ENCODE measurements at regions not wholly inside any gene's neighbourhood (a gene's known extent, or its start where the extent isn't known, plus 50 kb on each side); places are given as distances from the start of the nearest gene placed in this dataset.

GRCh38 chr12:68465227-68465626 is 133.1 kb upstream of the MDM1 start:
- Histone ChIP-seq H3K27me3 (ENCODE audit: control insufficient read depth, extremely low read depth, insufficient read depth, low read length) (no peaks in the 10 kb centered on the region), H3K79me2 (ENCODE audit: control insufficient read depth, insufficient read depth, low read length) (no peaks in the 10 kb centered on the region), H3K4me1 (ENCODE audit: control insufficient read depth, extremely low read depth, insufficient read depth, low read length) (no peaks in the 10 kb centered on the region), H3K27ac (ENCODE audit: control insufficient read depth, insufficient read depth, low read length) (no peak overlapping the region), H3K4me3 (ENCODE audit: control insufficient read depth in 2 of 3, extremely low read depth in 1 of 3, insufficient read depth in 2 of 3, low read depth in 1 of 3, low read length in 3 of 3) (no peak overlapping the region), H4K20me1 (ENCODE audit: control insufficient read depth, extremely low read depth, insufficient read depth, low read length) (no peaks in the 10 kb centered on the region), H3K36me3 (ENCODE audit: control insufficient read depth in 2 of 2, extremely low read depth in 1 of 2, insufficient read depth in 2 of 2, low read length in 2 of 2) (no peaks in the 10 kb centered on the region), H3K9ac (ENCODE audit: control insufficient read depth, extremely low read depth, insufficient read depth, low read length) (no peak overlapping the region), H2AFZ (ENCODE audit: control insufficient read depth, low read length) (no peak overlapping the region), H3K9me1 (ENCODE audit: control insufficient read depth, extremely low read depth, insufficient read depth, low read length) (no peaks in the 10 kb centered on the region), H3K4me2 (ENCODE audit: control insufficient read depth, extremely low read depth, insufficient read depth, low read depth, low read length) (no peak overlapping the region), H3K9me3 (ENCODE audit: control insufficient read depth, low read depth, low read length) (no peaks in the 10 kb centered on the region)
- FAIRE-seq (no peak), DNase-seq (ENCODE audit: low read depth, low spot score) (no peak)
- dilution Hi-C loops (cut with MboI; ENCODE audit: extremely low pct_ligation_motif_present, low sequenced_read_pairs), result no loop called here
- TF ChIP-seq EZH2 (IDR thresholded peaks at IDR 0.05; ENCODE audit: low read length), result no peak

GRCh38 chr12:68467514-68467913 is 135.4 kb upstream of the MDM1 start:
- DNase-seq (ENCODE audit: low read depth, low spot score), result no peak
- H3K27me3 ChIP-seq (ENCODE audit: control insufficient read depth, extremely low read depth, insufficient read depth, low read length), result no peaks in the 10 kb centered on the region
- no peak overlapping the region for H3K4me3 ChIP-seq (ENCODE audit: control insufficient read depth in 2 of 3, extremely low read depth in 1 of 3, insufficient read depth in 2 of 3, low read depth in 1 of 3, low read length in 3 of 3)
- H3K9ac ChIP-seq (ENCODE audit: control insufficient read depth, extremely low read depth, insufficient read depth, low read length), result no peak overlapping the region
- no peak overlapping the region for H3K27ac ChIP-seq (ENCODE audit: control insufficient read depth, insufficient read depth, low read length)
- dilution Hi-C loops (cut with MboI; ENCODE audit: extremely low pct_ligation_motif_present, low sequenced_read_pairs), result no loop called here
- TF ChIP-seq EZH2 (IDR thresholded peaks at IDR 0.05; ENCODE audit: low read length), result no peak
- no peak for TF ChIP-seq CTCF (optimal IDR thresholded peaks at IDR 0.05 in 1 of 3, IDR thresholded peaks at IDR 0.05 in 1 of 3, conservative IDR thresholded peaks at IDR 0.05 in 1 of 3; ENCODE audit: extremely low read depth in 1 of 3, insufficient read depth in 2 of 3, low read length in 3 of 3)
- no peaks in the 10 kb centered on the region for H3K36me3 ChIP-seq (ENCODE audit: control insufficient read depth in 2 of 2, extremely low read depth in 1 of 2, insufficient read depth in 2 of 2, low read length in 2 of 2)
- no peaks in the 10 kb centered on the region for H3K4me1 ChIP-seq (ENCODE audit: control insufficient read depth, extremely low read depth, insufficient read depth, low read length)
- H2AFZ ChIP-seq (ENCODE audit: control insufficient read depth, low read length), result no peak overlapping the region
- FAIRE-seq, result no peak
- H3K4me2 ChIP-seq (ENCODE audit: control insufficient read depth, extremely low read depth, insufficient read depth, low read depth, low read length), result no peak overlapping the region
- H3K9me3 ChIP-seq (ENCODE audit: control insufficient read depth, low read depth, low read length), result no peaks in the 10 kb centered on the region
- no peaks in the 10 kb centered on the region for H3K79me2 ChIP-seq (ENCODE audit: control insufficient read depth, insufficient read depth, low read length)
- H4K20me1 ChIP-seq (ENCODE audit: control insufficient read depth, extremely low read depth, insufficient read depth, low read length), result no peaks in the 10 kb centered on the region
- no peaks in the 10 kb centered on the region for H3K9me1 ChIP-seq (ENCODE audit: control insufficient read depth, extremely low read depth, insufficient read depth, low read length)

- no peak overlapping the region for H3K4me3 ChIP-seq (ENCODE audit: control insufficient read depth in 2 of 3, extremely low read depth in 1 of 3, insufficient read depth in 2 of 3, low read depth in 1 of 3, low read length in 3 of 3)
- H4K20me1 ChIP-seq (ENCODE audit: control insufficient read depth, extremely low read depth, insufficient read depth, low read length), result no peaks in the 10 kb centered on the region
- no peak overlapping the region for H3K27ac ChIP-seq (ENCODE audit: control insufficient read depth, insufficient read depth, low read length)
- no peaks in the 10 kb centered on the region for H3K9me3 ChIP-seq (ENCODE audit: control insufficient read depth, low read depth, low read length)
- DNase-seq (ENCODE audit: low read depth, low spot score) (no peak), FAIRE-seq (no peak)
- no peaks in the 10 kb centered on the region for H3K9me1 ChIP-seq (ENCODE audit: control insufficient read depth, extremely low read depth, insufficient read depth, low read length)
- H3K36me3 ChIP-seq (ENCODE audit: control insufficient read depth in 2 of 2, extremely low read depth in 1 of 2, insufficient read depth in 2 of 2, low read length in 2 of 2), result no peaks in the 10 kb centered on the region
- H3K4me2 ChIP-seq (ENCODE audit: control insufficient read depth, extremely low read depth, insufficient read depth, low read depth, low read length), result no peak overlapping the region
- no peak overlapping the region for H2AFZ ChIP-seq (ENCODE audit: control insufficient read depth, low read length)
- H3K27me3 ChIP-seq (ENCODE audit: control insufficient read depth, extremely low read depth, insufficient read depth, low read length), result no peaks in the 10 kb centered on the region
- TF ChIP-seq EZH2 (IDR thresholded peaks at IDR 0.05; ENCODE audit: low read length), result no peak
- TF ChIP-seq CTCF (optimal IDR thresholded peaks at IDR 0.05 in 1 of 3, IDR thresholded peaks at IDR 0.05 in 1 of 3, conservative IDR thresholded peaks at IDR 0.05 in 1 of 3; ENCODE audit: extremely low read depth in 1 of 3, insufficient read depth in 2 of 3, low read length in 3 of 3), result no peak
- H3K79me2 ChIP-seq (ENCODE audit: control insufficient read depth, insufficient read depth, low read length), result no peaks in the 10 kb centered on the region
- H3K9ac ChIP-seq (ENCODE audit: control insufficient read depth, extremely low read depth, insufficient read depth, low read length), result no peak overlapping the region
- dilution Hi-C loops (cut with MboI; ENCODE audit: extremely low pct_ligation_motif_present, low sequenced_read_pairs), result no loop called here
- H3K4me1 ChIP-seq (ENCODE audit: control insufficient read depth, extremely low read depth, insufficient read depth, low read length), result no peaks in the 10 kb centered on the region
Measured at GRCh38 chr12:68468036-68468435, 135.9 kb upstream of the MDM1 start.

All from keratinocyte (primary cell).